Liver (tissue), 3 donors: ENCODE measurements at regions not wholly inside any gene's neighbourhood (a gene's known extent, or its start where the extent isn't known, plus 50 kb on each side); places are given as distances from the start of the nearest gene placed in this dataset.

Experiments used
- ATF3 ChIP-seq: IDR thresholded peaks from 2 replicates; pipeline ENCODE4 v1.6.1; 2016; ENCODE audit warnings: antibody characterized with exemption
- CTCF ChIP-seq: fragments of 150-350 bp; IDR thresholded peaks from 2 replicates; pipeline ENCODE4 v1.5.1; 2017; ENCODE audit warnings: improper control_type of control experiment, low read depth, low read length; ENCODE audit not compliant: missing input control
- EGR1 ChIP-seq, 2 donors: IDR thresholded peaks; 2 replicates each; pipeline ENCODE4 v1.6.1; 2016 to 2018; ENCODE audit warnings: antibody characterized with exemption in 2 of 2, low read depth in 2 of 2
- JUND ChIP-seq, 2 donors: IDR thresholded peaks; 2 replicates each; pipeline ENCODE4 v1.6.1; 2016; ENCODE audit warnings: antibody characterized with exemption in 2 of 2
- TAF1 ChIP-seq: conservative IDR thresholded peaks from 2 replicates; pipeline ENCODE4 v1.6.1; 2016; ENCODE audit warnings: antibody characterized with exemption, mild to moderate bottlenecking
- YY1 ChIP-seq: IDR thresholded peaks from 2 replicates; pipeline ENCODE4 v1.6.1; 2016; ENCODE audit warnings: antibody characterized with exemption, mild to moderate bottlenecking
- ZBTB33 ChIP-seq: IDR thresholded peaks from 2 replicates; pipeline ENCODE4 v1.6.1; 2016; ENCODE audit warnings: antibody characterized with exemption
- donor health status: healthy.
- donor health status: healthy.

- no peak for TF ChIP-seq CTCF
- no peak for TF ChIP-seq EGR1 (IDR thresholded peaks at IDR 0.05; ENCODE audit: low read depth in 2 of 2)
- no peak for TF ChIP-seq JUND (IDR thresholded peaks at IDR 0.05)
- TF ChIP-seq TAF1 = no peak
- TF ChIP-seq ZBTB33 = no peak
- TF ChIP-seq ATF3 = no peak
- TF ChIP-seq YY1 = no peak
These were observed 142.4 kb downstream of the AHR start for GRCh38 chr7:17440831-17441230.
